ENCODE measurements at regions not wholly inside any gene's neighbourhood (a gene's known extent, or its start where the extent isn't known, plus 50 kb on each side); places are given as distances from the start of the nearest gene placed in this dataset.
"Not testable (repeated sequence)": the region's sequence is repeated elsewhere in the genome, so short reads cannot be mapped to it uniquely, and the experiment has no call there.

DNA sequence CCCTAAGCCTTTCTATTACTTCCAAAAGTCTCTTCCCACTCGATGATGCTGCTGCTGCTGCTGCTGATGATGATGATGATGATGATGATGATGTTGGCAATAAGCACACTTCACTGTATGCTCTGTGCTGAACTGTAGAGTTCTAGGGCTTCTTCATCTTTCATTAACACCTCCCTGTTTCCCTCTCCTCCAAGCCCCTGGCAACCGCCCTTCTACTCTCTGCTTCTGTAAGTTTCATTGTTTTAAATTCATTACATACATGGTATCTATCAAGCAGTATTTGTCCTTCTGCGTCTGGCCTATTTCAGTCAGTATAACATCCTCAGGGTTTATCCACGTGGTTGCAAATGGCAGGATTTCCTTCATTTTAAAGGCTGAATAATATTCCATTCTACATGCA lies 100.2 kb downstream of the THBS2 start:
- in situ Hi-C loops (cut with HindIII; ENCODE audit: low pct_unique_long_range_greater_than_20kb, low sequenced_read_pairs) = no loop called here

DNA sequence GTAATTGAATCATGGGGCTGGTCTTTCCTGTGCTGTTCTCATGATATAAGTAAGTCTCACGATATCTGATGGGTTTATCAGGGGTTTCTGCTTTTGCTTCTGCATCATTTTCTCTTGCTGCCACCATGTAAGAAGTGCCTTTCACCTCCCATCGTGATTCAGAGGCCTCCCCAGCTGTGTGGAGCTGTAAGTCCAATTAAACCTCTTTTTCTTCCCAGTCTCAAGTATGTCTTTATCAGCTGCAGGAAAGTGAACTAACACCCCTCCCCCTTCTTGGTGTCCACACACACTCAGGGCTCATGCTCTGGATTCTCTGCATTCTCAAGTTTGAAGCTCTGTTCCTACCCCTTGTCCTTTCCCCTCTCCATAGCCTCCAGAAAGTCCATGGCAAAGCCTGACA lies 107.1 kb downstream of the THBS2 start:
- in situ Hi-C loops (cut with HindIII; ENCODE audit: low pct_unique_long_range_greater_than_20kb, low sequenced_read_pairs) = no loop called here
- no peak for DNase-seq (ENCODE audit: low read depth, low spot score)

More for the DNA sequence above, 100.2 kb downstream of the THBS2 start:
- DNase-seq (ENCODE audit: low read depth, low spot score) = no peak

- peak; percentile 82 for DNase-seq (ENCODE audit: low read depth, low spot score)
- in situ Hi-C loops (cut with HindIII; ENCODE audit: low pct_unique_long_range_greater_than_20kb, low sequenced_read_pairs) = no loop called here
These were observed 107.6 kb downstream of the THBS2 start for GRCh38 chr6:169145991-169146501.

- DNase-seq (ENCODE audit: low read depth, low spot score) = no peak
- in situ Hi-C loops (cut with HindIII; ENCODE audit: low pct_unique_long_range_greater_than_20kb, low sequenced_read_pairs) = no loop called here
These were observed 108.2 kb downstream of the THBS2 start for GRCh38 chr6:169145496-169145895.

DNA sequence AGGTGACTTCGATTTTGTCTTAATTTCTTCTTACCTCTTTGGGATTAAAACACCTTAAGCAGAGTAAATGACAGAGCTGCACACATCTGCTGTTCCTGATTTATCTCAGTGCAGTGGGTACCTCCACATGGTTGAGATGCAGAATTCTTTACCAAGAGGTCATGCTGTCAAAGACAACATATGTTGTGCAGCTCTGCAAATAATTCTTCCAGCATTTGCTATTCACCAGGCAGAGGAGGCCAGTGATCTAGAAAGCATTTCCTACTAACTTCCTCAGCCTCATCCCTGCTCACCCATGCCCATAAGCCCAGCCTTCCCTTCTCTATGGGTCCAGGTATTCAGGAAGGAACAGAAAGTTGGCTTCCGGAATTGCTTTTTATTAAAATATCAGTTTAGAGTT lies 109.3 kb downstream of the THBS2 start:
- in situ Hi-C loops (cut with HindIII; ENCODE audit: low pct_unique_long_range_greater_than_20kb, low sequenced_read_pairs) = no loop called here

GRCh38 chr6:169142538-169142844 lies 111.2 kb downstream of the THBS2 start:
- in situ Hi-C loops (cut with HindIII; ENCODE audit: low pct_unique_long_range_greater_than_20kb, low sequenced_read_pairs) = no loop called here
- no peak for DNase-seq (ENCODE audit: low read depth, low spot score)

More for the DNA sequence above, 109.3 kb downstream of the THBS2 start:
- DNase-seq (ENCODE audit: low read depth, low spot score) = no peak

- in situ Hi-C loops (cut with HindIII; ENCODE audit: low pct_unique_long_range_greater_than_20kb, low sequenced_read_pairs) = no loop called here
These were observed 111.7 kb downstream of the THBS2 start for GRCh38 chr6:169141671-169142537.

DNA sequence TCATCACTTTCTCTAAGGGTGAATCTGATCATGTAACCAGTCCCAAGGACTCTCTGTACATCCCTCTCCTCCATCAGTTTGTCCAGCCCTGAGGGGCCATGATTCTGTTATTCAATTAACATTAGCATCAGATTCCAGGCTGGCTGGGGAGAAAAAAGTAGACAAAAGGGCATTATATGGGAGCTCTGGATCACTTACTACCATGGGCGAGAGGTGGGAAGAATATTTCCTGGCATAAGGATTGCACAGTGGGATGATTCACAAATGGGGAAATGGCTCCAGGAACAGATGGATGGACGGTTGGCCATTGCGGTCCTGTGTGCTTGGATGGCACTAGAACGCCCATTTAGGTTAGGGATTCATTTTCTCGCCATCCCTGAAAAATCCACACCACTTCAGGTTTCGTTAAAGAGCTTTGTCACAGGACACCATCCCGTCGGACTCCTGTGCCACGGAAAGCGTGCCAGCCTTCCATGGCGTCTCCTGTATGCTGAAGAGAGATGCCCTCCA lies 112.6 kb downstream of the THBS2 start:
- in situ Hi-C loops (cut with HindIII; ENCODE audit: low pct_unique_long_range_greater_than_20kb, low sequenced_read_pairs) = no loop called here
- no peak for DNase-seq (ENCODE audit: low read depth, low spot score)

More at GRCh38 chr6:169141671-169142537, 111.7 kb downstream of the THBS2 start:
- DNase-seq (ENCODE audit: low read depth, low spot score) = no peak

GRCh38 chr6:169139179-169139971 lies 114.3 kb downstream of the THBS2 start:
- no peak for DNase-seq (ENCODE audit: low read depth, low spot score)
- in situ Hi-C loops (cut with HindIII; ENCODE audit: low pct_unique_long_range_greater_than_20kb, low sequenced_read_pairs) = no loop called here

- no peak for DNase-seq (ENCODE audit: low read depth, low spot score)
- in situ Hi-C loops (cut with HindIII; ENCODE audit: low pct_unique_long_range_greater_than_20kb, low sequenced_read_pairs) = no loop called here
These were observed 121.2 kb downstream of the THBS2 start for GRCh38 chr6:169132352-169132940.

DNA sequence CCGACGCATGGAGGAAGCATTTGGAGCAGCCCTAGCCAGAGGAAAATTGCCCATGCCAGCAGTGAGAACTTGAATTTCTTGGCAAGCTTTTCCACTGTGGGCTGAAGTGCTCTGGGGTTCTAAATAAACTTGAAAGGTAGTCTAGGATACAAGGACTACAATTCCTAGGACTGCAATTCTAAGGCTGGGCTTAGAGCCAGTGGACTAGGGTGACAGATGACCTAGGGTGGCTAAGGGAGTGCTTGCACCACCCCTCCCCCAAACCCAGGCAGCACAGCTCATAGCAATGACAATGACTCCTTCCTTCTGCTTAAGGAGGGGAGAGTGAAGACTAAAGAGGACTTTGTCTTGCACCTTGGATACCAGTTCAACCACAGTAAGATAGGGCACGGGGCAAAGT lies 122.3 kb downstream of the THBS2 start:
- in situ Hi-C loops (cut with HindIII; ENCODE audit: low pct_unique_long_range_greater_than_20kb, low sequenced_read_pairs) = no loop called here
- DNase-seq (ENCODE audit: low read depth, low spot score) = no peak

GRCh38 chr6:169130113-169130512 lies 123.5 kb downstream of the THBS2 start:
- in situ Hi-C loops (cut with HindIII; ENCODE audit: low pct_unique_long_range_greater_than_20kb, low sequenced_read_pairs) = no loop called here
- no peak for DNase-seq (ENCODE audit: low read depth, low spot score)

DNA sequence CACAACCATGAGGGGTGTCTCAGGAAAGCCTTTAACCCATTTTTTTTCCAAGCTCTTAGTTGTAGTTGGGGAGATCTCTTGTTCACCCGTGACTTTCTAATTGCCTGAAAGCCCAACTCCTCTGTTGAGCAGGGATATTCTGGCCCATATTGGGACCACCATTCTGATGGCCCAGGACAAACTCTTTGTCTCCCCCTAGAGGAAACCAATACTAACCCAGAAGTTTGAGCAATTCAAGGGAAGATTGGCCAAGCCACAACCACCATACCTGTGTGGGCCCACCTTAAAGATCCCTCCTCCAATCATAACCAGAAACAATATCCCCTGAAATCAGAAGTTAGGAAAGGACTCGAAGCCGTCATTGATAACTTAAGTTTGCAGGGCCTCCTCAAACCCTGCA lies 132.6 kb downstream of the THBS2 start:
- no peak for DNase-seq (ENCODE audit: low read depth, low spot score)
- in situ Hi-C loops (cut with HindIII; ENCODE audit: low pct_unique_long_range_greater_than_20kb, low sequenced_read_pairs) = no loop called here

- no peak for DNase-seq (ENCODE audit: low read depth, low spot score)
These were observed 134.0 kb downstream of the THBS2 start for GRCh38 chr6:169119669-169120068.

DNA sequence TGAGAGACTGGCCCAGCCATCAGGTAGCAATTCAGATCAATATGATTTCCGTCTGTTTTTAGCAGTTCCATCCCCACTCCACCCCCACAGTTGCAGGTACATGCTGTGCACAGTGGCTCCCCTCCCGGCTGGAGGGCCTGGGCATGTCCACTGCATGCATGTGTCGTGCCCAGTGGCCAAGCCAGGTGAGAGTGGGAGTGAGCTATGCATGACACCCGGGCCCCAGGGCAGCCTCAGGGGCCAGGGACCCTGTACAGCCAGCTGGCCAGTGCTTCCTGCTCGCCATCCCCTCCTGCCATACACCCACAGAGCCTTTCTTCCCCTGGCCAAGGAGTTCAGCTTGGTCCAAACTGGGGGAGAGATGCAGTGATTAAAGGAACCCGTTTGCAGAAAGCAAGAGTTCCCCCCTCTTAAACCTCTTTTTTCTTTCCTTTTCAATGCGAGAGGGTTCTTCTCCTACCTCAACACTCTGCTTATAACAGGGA lies 135.3 kb downstream of the THBS2 start:
- no peak for DNase-seq (ENCODE audit: low read depth, low spot score)
- in situ Hi-C loops (cut with HindIII; ENCODE audit: low pct_unique_long_range_greater_than_20kb, low sequenced_read_pairs) = no loop called here

More at GRCh38 chr6:169119669-169120068, 134.0 kb downstream of the THBS2 start:
- in situ Hi-C loops (cut with HindIII; ENCODE audit: low pct_unique_long_range_greater_than_20kb, low sequenced_read_pairs) = no loop called here

DNA sequence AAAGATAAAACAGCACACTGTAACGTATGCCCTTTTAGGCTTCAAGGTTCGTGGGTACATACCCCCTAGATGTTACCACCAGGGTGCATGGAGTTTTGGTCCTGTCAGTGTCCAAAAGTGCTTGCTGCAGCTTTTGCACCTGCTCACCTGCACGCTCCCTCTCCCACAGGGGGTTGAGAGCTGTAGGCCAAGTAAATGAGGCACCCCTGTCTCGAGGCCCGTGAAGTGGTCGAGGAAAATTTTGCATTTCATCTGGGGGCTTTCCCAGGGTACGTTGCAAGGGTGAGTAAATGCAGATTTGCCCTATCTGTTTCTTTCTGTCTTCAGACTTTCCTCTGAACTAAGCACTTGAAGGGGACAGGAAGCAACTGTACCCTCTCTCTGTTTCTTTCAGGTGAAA lies 136.0 kb downstream of the THBS2 start:
- in situ Hi-C loops (cut with HindIII; ENCODE audit: low pct_unique_long_range_greater_than_20kb, low sequenced_read_pairs) = no loop called here
- DNase-seq (ENCODE audit: low read depth, low spot score) = no peak

DNA sequence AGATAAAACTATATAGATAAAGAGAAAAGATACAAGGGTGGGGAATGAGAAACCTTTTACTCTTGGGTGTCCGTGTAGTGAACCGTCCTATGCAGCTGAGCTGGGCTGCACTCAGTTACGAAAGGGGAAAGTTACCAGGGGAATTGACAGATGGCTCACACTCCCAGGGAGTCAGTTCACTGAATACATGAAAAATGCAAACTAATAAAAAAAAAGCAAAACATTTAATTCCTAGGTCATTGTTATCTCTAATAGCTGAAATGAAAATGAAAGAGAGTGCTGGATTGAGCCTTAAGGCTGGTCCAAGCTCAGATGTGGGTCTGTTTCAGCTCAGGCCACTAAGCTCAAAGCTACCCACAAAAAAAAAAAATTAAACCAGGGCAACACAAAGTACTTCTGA lies 138.0 kb downstream of the THBS2 start:
- DNase-seq (ENCODE audit: low read depth, low spot score) = no peak
- in situ Hi-C loops (cut with HindIII; ENCODE audit: low pct_unique_long_range_greater_than_20kb, low sequenced_read_pairs) = no loop called here

GRCh38 chr6:169114632-169115031 lies 139.0 kb downstream of the THBS2 start:
- DNase-seq (ENCODE audit: low read depth, low spot score); in situ Hi-C loops (cut with HindIII; ENCODE audit: low pct_unique_long_range_greater_than_20kb, low sequenced_read_pairs): not testable (repeated sequence)

Data from SK-MEL-5 (cell line).